Neural cell (in vitro differentiated cells): ENCODE measurements at regions not wholly inside any gene's neighbourhood (a gene's known extent, or its start where the extent isn't known, plus 50 kb on each side); places are given as distances from the start of the nearest gene placed in this dataset.

Experiments
- H2AFZ ChIP-seq: fragments of 200-600, 300-800 bp; sonication (generic), shearing (Covaris generic); 2 replicates; pipeline ENCODE4 v1.6.0; 2014; ENCODE audit warnings: low read depth, mild to moderate bottlenecking, antibody characterized with exemption, low read length, moderate library complexity
- H3F3A ChIP-seq: fragments of 200-600 bp; shearing (Covaris generic); 2 replicates; pipeline ENCODE4 v1.6.1; 2016; ENCODE audit warnings: mild to moderate bottlenecking, moderate library complexity, mixed read lengths, antibody characterized with exemption, low read length; ENCODE audit not compliant: insufficient read depth, poor library complexity, severe bottlenecking
- H3K27ac ChIP-seq: fragments of 200-600, 300-800 bp; sonication (generic), shearing (Covaris generic); 2 replicates; pipeline ENCODE4 v1.5.1; 2014; ENCODE audit warnings: mild to moderate bottlenecking, low read length, moderate library complexity
- H3K27me3 ChIP-seq: fragments of 300-800, 200-600 bp; sonication (generic), shearing (Covaris generic); 2 replicates; pipeline ENCODE4 v1.6.0; 2014; ENCODE audit warnings: mild to moderate bottlenecking, low read depth, low read length, moderate library complexity; ENCODE audit not compliant: insufficient read depth
- H3K36me3 ChIP-seq: fragments of 300-800, 200-600 bp; sonication (generic), shearing (Covaris generic); 2 replicates; pipeline ENCODE4 v1.5.1; 2014; ENCODE audit warnings: mild to moderate bottlenecking, antibody characterized with exemption, low read length, moderate library complexity; ENCODE audit not compliant: insufficient read depth
- H3K4me2 ChIP-seq: fragments of 300-800, 200-600 bp; sonication (generic), shearing (Covaris generic); 2 replicates; pipeline ENCODE4 v1.6.0; 2014; ENCODE audit warnings: mild to moderate bottlenecking, low read length
- H3K4me3 ChIP-seq: fragments of 300-800, 200-600 bp; sonication (generic), shearing (Covaris generic); 2 replicates; pipeline ENCODE4 v1.5.1; 2014; ENCODE audit warnings: mild to moderate bottlenecking, low read length, moderate library complexity
- H3K79me2 ChIP-seq: fragments of 200-600 bp; shearing (Covaris generic); replicated peaks from 2 replicates; pipeline ENCODE4 v1.6.0; 2014; ENCODE audit warnings: mild to moderate bottlenecking, low read length, moderate library complexity; ENCODE audit not compliant: insufficient read depth
- H3K9ac ChIP-seq: fragments of 300-800, 200-600 bp; sonication (generic), shearing (Covaris generic); 2 replicates; pipeline ENCODE4 v1.6.1; 2016; ENCODE audit warnings: mild to moderate bottlenecking, low read length, mixed read lengths
- H3K9me2 ChIP-seq: fragments of 200-600 bp; shearing (Covaris generic); 2 replicates; pipeline ENCODE4 v1.6.1; 2016; ENCODE audit warnings: mild to moderate bottlenecking, low read length, mixed read lengths; ENCODE audit not compliant: insufficient read depth
- H3K9me3 ChIP-seq: fragments of 200-600, 300-800 bp; sonication (generic), shearing (Covaris generic); 2 replicates; pipeline ENCODE4 v1.6.1; 2016; ENCODE audit warnings: mild to moderate bottlenecking, mixed run types, low read length, moderate library complexity, mixed read lengths
- H4K20me1 ChIP-seq: fragments of 200-600 bp; shearing (Covaris generic); 2 replicates; pipeline ENCODE4 v1.6.1; 2016; ENCODE audit warnings: mild to moderate bottlenecking, mixed run types; ENCODE audit not compliant: insufficient read depth
- CTCF ChIP-seq: fragments of 450-650 bp; IDR thresholded peaks from 2 replicates; pipeline ENCODE4 v1.5.1; 2014; ENCODE audit warnings: antibody characterized with exemption, mild to moderate bottlenecking, moderate library complexity; ENCODE audit not compliant: poor library complexity, severe bottlenecking
- EP300 ChIP-seq: fragments of 450-650 bp; conservative IDR thresholded peaks from 2 replicates; pipeline ENCODE4 v1.6.1; 2014; ENCODE audit warnings: antibody characterized with exemption, mild to moderate bottlenecking, moderate library complexity; ENCODE audit not compliant: poor library complexity, severe bottlenecking
- EZH2 ChIP-seq: fragments of 200-600, 300-800 bp; shearing (Covaris generic), sonication (generic); IDR thresholded peaks from 2 replicates; pipeline ENCODE4 v1.6.1; 2014; ENCODE audit warnings: antibody characterized with exemption, low read length, borderline replicate concordance, mild to moderate bottlenecking; ENCODE audit not compliant: insufficient read depth, poor library complexity, severe bottlenecking
- MXI1 ChIP-seq: fragments of 450-650 bp; conservative IDR thresholded peaks from 2 replicates; pipeline ENCODE4 v1.6.1; 2014; ENCODE audit warnings: antibody characterized with exemption, mild to moderate bottlenecking; ENCODE audit not compliant: poor library complexity, severe bottlenecking
- POLR2AphosphoS5 ChIP-seq: IDR thresholded peaks from 2 replicates; pipeline ENCODE4 v1.6.1; 2012
- RAD21 ChIP-seq: fragments of 450-650 bp; conservative IDR thresholded peaks from 2 replicates; pipeline ENCODE4 v1.6.1; 2014; ENCODE audit warnings: antibody characterized with exemption, mild to moderate bottlenecking, moderate library complexity
- REST ChIP-seq: IDR thresholded peaks from 2 replicates; pipeline ENCODE4 v1.6.1; 2012; ENCODE audit warnings: borderline replicate concordance
- SMC3 ChIP-seq: fragments of 450-650 bp; conservative IDR thresholded peaks from 2 replicates; pipeline ENCODE4 v1.6.1; 2014; ENCODE audit warnings: antibody characterized with exemption, mild to moderate bottlenecking, moderate library complexity; ENCODE audit not compliant: poor library complexity
- TAF1 ChIP-seq: IDR thresholded peaks from 2 replicates; pipeline ENCODE4 v1.6.1; 2012; ENCODE audit warnings: low read depth

GRCh38 chr5:61677220-61677619 lies 345.2 kb downstream of the ZSWIM6 start:
- Histone ChIP-seq H3K4me3 (no peak overlapping the region), H2AFZ (no peak overlapping the region), H3K36me3 (no peaks in the 10 kb centered on the region), H3K4me2 (no peak overlapping the region), H3K79me2 (no peaks in the 10 kb centered on the region), H3K27me3 (no peaks in the 10 kb centered on the region), H3K9ac (no peak overlapping the region), H3K27ac (no peak overlapping the region), H3K9me3 (no peaks in the 10 kb centered on the region), H4K20me1 (no peaks in the 10 kb centered on the region), H3K9me2 (no peaks in the 10 kb centered on the region), H3F3A (no peaks in the 10 kb centered on the region)
- TF ChIP-seq POLR2AphosphoS5 (no peak), EZH2 (no peak), TAF1 (no peak), CTCF (no peak), MXI1 (no peak), SMC3 (no peak)

GRCh38 chr5:61678966-61679365 lies 346.9 kb downstream of the ZSWIM6 start:
- no peak overlapping the region for H3K4me2 ChIP-seq
- H3K9me2 ChIP-seq = no peaks in the 10 kb centered on the region
- no peaks in the 10 kb centered on the region for H3K36me3 ChIP-seq
- no peaks in the 10 kb centered on the region for H3K27me3 ChIP-seq
- H3K27ac ChIP-seq = no peak overlapping the region
- no peaks in the 10 kb centered on the region for H3F3A ChIP-seq
- no peak overlapping the region for H2AFZ ChIP-seq
- no peak overlapping the region for H3K9ac ChIP-seq
- no peaks in the 10 kb centered on the region for H3K79me2 ChIP-seq
- no peaks in the 10 kb centered on the region for H3K9me3 ChIP-seq
- TF ChIP-seq SMC3 (no peak), REST (no peak), MXI1 (no peak), RAD21 (no peak), EP300 (no peak), CTCF (no peak), TAF1 (no peak), POLR2AphosphoS5 (no peak), EZH2 (no peak)
- no peak overlapping the region for H3K4me3 ChIP-seq
- H4K20me1 ChIP-seq = no peaks in the 10 kb centered on the region
